Stomach (tissue), 4 donors: ENCODE measurements at regions not wholly inside any gene's neighbourhood (a gene's known extent, or its start where the extent isn't known, plus 50 kb on each side); places are given as distances from the start of the nearest gene placed in this dataset.

Experiments used
- CTCF ChIP-seq, 7 experiments: fragments of 450-650 bp in 4 of 7; fragments of 200-600 bp in 3 of 7; sonication (generic) in 3 of 7; IDR thresholded peaks; one replicate each; pipeline ENCODE4 v1.5.1; 2016 to 2019; ENCODE audit warnings: antibody characterized with exemption in 7 of 7, control low read depth in 2 of 7, mild to moderate bottlenecking in 1 of 7
- EP300 ChIP-seq: sonication (generic); formaldehyde crosslinking; IDR thresholded peaks from one replicate; pipeline ENCODE4 v1.6.1; 2017; ENCODE audit warnings: antibody characterized with exemption
- POLR2A ChIP-seq, 4 donors: fragments of 450-650 bp; IDR thresholded peaks; one replicate each; pipeline ENCODE4 v1.6.1; 2016; ENCODE audit warnings: antibody characterized with exemption in 4 of 4, control low read depth in 2 of 4, mild to moderate bottlenecking in 1 of 4, moderate library complexity in 1 of 4
- POLR2AphosphoS5 ChIP-seq, 3 donors: sonication (generic); formaldehyde crosslinking; IDR thresholded peaks; one replicate each; pipeline ENCODE4 v1.6.1; 2016; ENCODE audit warnings: antibody characterized with exemption in 3 of 3

- TF ChIP-seq CTCF (IDR thresholded peaks at IDR 0.05) = no peak
- no peak for TF ChIP-seq POLR2A (IDR thresholded peaks at IDR 0.05)
- TF ChIP-seq EP300 = no peak
- no peak for TF ChIP-seq POLR2AphosphoS5 (IDR thresholded peaks at IDR 0.05)
Measured at GRCh38 chr7:18132811-18133210, 105.2 kb upstream of the PRPS1L1 start.
